ENCODE measurements at regions not wholly inside any gene's neighbourhood (a gene's known extent, or its start where the extent isn't known, plus 50 kb on each side); places are given as distances from the start of the nearest gene placed in this dataset.
"Not testable (repeated sequence)": the region's sequence is repeated elsewhere in the genome, so short reads cannot be mapped to it uniquely, and the experiment has no call there.

DNA sequence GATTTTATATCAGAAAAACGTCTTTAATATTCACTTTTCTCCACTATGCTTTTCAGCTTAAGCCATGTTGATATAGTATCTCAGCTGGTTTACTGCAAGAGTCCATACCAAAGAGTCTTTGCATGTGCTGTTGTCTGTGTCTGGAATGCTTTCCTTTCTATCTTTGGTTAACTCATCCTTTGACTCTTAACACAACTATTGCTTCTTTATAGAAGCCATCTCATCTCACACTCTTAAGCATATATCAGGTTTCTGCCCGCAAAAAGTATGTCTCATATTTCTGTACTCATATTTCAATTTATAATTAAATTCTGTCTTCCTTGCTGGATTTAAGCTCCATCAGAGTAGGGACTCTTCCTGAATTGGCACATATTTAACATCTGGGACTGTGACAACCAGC is 220.9 kb upstream of the KCNK2 start:
- Mint-ChIP-seq H3K4me1 (no peaks in the 10 kb centered on the region), H3K27ac (no peak overlapping the region)

DNA sequence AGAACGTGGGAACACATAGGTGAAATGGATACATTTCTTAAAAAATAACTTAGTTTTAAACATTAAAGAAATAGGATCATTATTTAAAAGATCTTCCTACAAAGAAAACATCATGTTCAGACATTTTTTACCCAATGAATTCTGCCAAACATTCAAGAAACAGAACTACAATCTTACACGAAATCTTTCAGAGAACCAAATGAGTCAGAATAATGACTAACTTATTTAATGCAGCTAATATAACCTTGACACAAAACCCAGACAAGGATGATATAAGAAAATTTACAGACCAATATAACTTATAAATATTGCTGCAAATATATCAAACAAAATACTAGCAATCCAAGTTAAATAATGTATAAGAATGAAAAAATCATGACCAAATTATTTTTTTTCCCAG is 220.1 kb upstream of the KCNK2 start:
- no peak for DNase-seq
- Mint-ChIP-seq H3K4me3 (no peak overlapping the region), H3K27ac (no peak overlapping the region), H3K9me3 (no peaks in the 10 kb centered on the region), H3K36me3 (no peaks in the 10 kb centered on the region), H3K27me3 (no peaks in the 10 kb centered on the region), H3K4me1 (no peaks in the 10 kb centered on the region)
- no peak for ATAC-seq (replicated peaks)

More for the DNA sequence above, 220.9 kb upstream of the KCNK2 start:
- H3K9me3 Mint-ChIP-seq = no peaks in the 10 kb centered on the region
- H3K27me3 Mint-ChIP-seq = no peaks in the 10 kb centered on the region
- ATAC-seq (replicated peaks) (no peak), DNase-seq (no peak)
- no peaks in the 10 kb centered on the region for H3K36me3 Mint-ChIP-seq
- H3K4me3 Mint-ChIP-seq = no peak overlapping the region

DNA sequence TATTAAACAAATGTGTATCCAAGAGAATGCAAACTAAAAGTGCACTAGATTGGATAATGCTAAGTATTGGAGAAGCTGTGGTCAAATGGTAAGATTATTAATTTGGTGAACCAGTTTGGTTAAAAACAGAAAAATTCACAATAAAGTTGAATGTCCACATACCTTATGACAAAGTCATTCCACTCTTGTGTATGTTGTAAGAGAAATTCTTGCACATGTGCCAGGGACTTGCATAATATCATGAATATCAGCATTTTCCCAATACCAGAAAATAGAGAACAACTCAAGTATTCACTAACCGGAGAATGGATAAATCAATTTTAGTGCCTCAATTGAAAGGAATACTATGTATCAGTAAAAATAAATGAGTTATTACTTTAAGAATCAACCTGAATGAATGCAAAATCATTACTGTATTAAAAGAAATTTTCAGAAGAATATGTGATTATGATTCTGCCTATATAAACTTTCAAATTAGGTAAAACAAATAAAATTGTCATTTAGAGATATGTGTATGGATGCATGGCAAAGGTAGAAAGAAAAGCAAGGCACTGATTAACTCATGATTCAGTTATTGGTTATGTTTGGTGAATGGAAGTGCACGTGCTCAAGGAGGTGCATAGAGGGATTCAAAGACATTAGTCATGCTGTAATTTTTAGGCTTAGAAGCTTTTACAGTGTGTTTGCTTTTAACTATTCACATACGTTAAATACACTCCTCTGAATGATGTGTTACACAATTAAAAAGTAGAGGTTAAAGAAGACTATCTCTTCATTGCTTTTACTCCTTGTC is 217.4 kb upstream of the KCNK2 start:
- no peak for ATAC-seq (replicated peaks)
- H3K9me3 Mint-ChIP-seq = no peaks in the 10 kb centered on the region
- H3K4me3 Mint-ChIP-seq = no peak overlapping the region
- DNase-seq = no peak
- no peaks in the 10 kb centered on the region for H3K36me3 Mint-ChIP-seq
- H3K27me3 Mint-ChIP-seq = no peaks in the 10 kb centered on the region
- H3K4me1 Mint-ChIP-seq = no peaks in the 10 kb centered on the region
- no peak overlapping the region for H3K27ac Mint-ChIP-seq

DNA sequence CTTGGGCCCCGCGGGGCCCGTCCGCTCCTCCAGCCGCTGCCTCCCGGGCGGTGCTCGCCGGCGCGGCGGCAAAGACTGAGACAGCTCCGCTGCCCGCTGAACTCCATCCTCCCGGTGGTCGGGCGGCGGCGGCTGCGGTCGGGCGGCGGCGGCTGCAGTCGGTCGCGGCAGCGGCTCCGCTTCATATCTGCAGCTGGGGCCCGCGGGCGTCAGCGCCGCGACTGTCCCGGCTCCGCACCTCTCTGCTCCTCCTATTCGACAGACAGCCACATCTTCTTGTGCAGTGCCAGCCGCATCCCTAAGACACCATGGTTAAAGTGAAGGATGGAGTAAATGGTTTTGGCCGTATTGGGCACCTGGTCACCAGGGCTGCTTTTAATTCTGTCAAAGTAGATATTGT is 212.1 kb upstream of the KCNK2 start:
- H3K4me3 Mint-ChIP-seq; H3K27ac Mint-ChIP-seq; H3K36me3 Mint-ChIP-seq; H3K9me3 Mint-ChIP-seq; H3K27me3 Mint-ChIP-seq; H3K4me1 Mint-ChIP-seq; ATAC-seq (replicated peaks); DNase-seq: not testable (repeated sequence)

DNA sequence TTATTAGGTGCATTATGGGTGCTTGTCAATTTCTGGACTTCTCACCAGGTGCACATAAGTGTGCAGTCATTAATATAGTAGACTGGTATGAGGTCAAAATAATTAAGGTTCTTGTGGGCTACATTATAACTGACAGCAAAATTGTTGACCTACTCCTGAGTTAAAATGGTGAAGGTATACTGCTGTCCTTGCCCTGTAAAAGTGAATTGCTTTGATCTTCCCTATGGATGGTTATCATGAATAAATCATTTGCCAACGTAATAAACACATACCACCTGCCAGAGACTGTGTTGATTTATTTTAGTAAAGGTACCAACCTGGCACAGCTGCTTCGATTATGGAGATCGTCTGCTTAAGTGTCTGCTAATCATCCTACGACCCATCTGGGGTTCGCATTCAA is 201.6 kb upstream of the KCNK2 start:
- Mint-ChIP-seq H3K9me3 (peaks cover 0 to 5% of the 10 kb centered on the region in 2 donors), H3K4me1 (no peaks in the 10 kb centered on the region), H3K27me3 (no peaks in the 10 kb centered on the region), H3K27ac (no peak overlapping the region), H3K36me3 (no peaks in the 10 kb centered on the region), H3K4me3 (no peak overlapping the region)
- ATAC-seq (replicated peaks) (no peak), DNase-seq (no peak)

DNA sequence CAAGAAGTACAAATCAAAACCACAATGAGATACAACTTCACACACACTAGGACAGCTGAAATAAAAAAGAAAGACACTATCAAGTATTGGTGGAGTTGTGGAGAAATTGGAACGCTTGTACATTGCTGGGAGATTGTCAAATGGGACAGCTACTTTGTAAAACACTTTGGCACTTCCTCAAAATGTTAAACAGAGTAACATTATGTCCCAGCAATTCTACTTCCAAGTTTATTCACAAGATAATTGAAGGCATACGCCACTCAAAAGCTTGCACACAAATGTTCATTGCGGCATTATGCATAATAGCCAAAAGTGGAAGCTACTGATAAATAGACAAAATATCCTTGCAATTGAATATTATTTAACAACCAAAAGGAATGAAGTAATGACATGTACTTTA is 199.9 kb upstream of the KCNK2 start:
- Mint-ChIP-seq H3K9me3 (peaks cover 8% of the 10 kb centered on the region in 2 donors), H3K27me3 (no peaks in the 10 kb centered on the region), H3K36me3 (no peaks in the 10 kb centered on the region), H3K4me3 (no peak overlapping the region), H3K27ac (no peak overlapping the region), H3K4me1 (no peaks in the 10 kb centered on the region)
- no peak for ATAC-seq (replicated peaks)
- DNase-seq = no peak

DNA sequence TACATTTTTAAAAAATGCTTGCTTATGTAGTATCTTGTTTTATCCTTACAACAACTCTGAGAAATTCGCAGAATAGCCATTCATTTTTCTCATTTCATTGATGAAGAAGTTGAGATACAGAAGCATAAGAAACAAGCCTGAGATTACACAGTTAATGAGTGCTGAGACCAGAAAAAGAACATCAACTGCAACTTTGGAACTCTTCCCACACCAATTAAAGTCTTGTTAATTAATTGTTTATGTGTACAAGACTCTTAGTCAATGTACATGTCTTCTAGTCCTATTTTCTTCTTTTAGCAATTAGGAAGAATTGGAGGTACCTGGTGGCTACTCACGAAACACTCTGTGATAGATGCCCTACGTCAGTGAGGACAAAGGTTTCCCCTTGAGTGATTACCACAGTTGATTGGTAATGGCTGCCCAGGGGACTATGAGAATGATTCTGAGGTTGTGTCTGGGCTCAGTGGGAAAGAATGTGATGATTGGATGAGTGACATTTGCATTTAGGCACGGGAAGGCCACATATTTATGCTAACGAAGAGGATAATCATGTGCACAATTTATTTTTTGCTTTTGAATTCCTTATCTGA is 187.4 kb upstream of the KCNK2 start:
- no peak for DNase-seq
- no peak for ATAC-seq (replicated peaks)
- H3K4me3 Mint-ChIP-seq = no peak overlapping the region

DNA sequence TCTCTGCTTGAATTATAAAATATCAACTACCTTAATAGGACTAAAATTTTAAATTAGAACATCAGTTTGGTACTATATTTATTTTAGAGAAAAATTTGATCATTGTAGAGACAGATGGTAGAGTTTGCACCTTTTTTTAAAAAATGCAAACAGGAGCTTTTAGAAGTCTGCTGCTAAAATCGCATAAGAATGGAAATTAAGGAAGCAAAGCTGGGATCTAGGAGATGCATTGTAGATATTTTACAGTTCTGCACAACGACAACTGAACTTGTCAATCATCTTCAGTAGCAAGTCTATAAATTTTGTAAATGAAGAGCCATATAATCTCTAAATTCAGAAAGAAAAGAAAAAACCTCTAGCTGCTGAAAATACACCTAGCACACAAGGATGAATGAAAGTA is 185.6 kb upstream of the KCNK2 start:
- Mint-ChIP-seq H3K9me3 (peaks cover 0 to 5% of the 10 kb centered on the region in 2 donors), H3K36me3 (no peaks in the 10 kb centered on the region), H3K27ac (no peak overlapping the region), H3K4me1 (no peaks in the 10 kb centered on the region), H3K27me3 (no peaks in the 10 kb centered on the region), H3K4me3 (no peak overlapping the region)
- ATAC-seq (replicated peaks) (no peak), DNase-seq (no peak)

More for the DNA sequence above, 187.4 kb upstream of the KCNK2 start:
- Mint-ChIP-seq H3K4me1 (no peaks in the 10 kb centered on the region), H3K27me3 (no peaks in the 10 kb centered on the region), H3K36me3 (no peaks in the 10 kb centered on the region), H3K27ac (no peak overlapping the region), H3K9me3 (peaks cover 2 to 9% of the 10 kb centered on the region in 2 donors)

DNA sequence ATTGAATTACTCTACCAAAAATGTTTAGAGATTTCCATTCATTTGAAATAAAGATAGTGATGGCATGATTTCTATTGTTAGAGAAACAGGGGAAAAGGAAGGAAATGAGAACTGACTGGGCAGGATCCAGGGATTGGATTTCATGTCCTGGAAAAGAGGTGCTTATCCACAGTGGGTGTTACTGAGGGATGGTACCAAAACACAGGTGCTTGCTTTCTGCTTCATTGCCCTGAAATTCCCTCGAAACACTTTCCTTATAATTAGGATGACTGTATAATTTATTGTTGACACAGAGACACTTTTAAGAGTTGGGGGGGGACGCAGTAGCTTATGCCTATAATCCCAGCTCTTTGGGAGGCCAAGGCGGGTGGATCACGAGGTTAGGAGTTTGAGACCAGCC is 185.0 kb upstream of the KCNK2 start:
- Mint-ChIP-seq H3K9me3 (peaks cover 0 to 5% of the 10 kb centered on the region in 2 donors), H3K4me1 (no peaks in the 10 kb centered on the region), H3K27ac (no peak overlapping the region), H3K27me3 (no peaks in the 10 kb centered on the region), H3K36me3 (no peaks in the 10 kb centered on the region), H3K4me3 (no peak overlapping the region)
- DNase-seq (no peak), ATAC-seq (replicated peaks) (no peak)

DNA sequence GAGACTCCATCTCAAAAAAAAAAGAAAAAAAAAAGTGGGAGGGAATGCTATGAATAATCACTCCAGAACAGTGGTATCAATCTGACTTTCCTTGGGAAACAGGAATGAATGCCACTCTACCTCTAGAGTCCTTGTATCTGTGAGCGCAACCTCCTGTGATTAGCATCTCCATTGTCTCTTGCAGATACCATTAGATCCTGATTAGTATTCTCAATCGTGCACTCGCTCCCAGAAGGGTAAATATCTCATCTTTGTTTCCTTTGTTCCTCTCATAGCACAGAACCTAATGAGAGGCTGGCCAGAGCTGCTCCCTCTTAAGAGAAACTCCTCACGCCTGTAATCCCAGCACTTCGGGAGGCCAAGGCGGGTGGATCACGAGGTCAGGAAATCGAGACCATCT is 184.4 kb upstream of the KCNK2 start:
- H3K9me3 Mint-ChIP-seq = peaks cover 0 to 4% of the 10 kb centered on the region in 2 donors
- ATAC-seq (replicated peaks) = no peak
- no peak overlapping the region for H3K4me3 Mint-ChIP-seq
- no peaks in the 10 kb centered on the region for H3K27me3 Mint-ChIP-seq
- H3K4me1 Mint-ChIP-seq = no peaks in the 10 kb centered on the region
- no peak for DNase-seq
- no peaks in the 10 kb centered on the region for H3K36me3 Mint-ChIP-seq
- no peak overlapping the region for H3K27ac Mint-ChIP-seq

DNA sequence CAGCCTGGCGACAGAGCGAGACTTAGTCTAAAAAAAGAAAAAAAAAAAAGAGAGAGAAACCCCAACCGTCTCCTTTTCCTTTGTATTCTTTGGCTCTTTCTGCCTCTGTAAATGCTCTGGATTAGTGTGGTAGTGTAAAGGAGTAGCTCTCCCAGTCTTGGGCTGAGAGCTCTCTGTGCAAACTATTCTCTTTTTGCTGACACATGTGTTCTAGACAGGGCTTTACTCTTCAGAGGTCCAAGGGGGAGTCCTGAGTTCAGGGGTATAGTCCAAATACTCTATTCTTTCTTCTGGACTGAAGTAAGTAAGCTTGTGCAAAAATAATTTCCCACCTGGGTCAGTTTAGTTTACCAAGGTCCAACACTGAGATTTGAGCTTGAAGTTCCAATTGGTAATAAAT is 183.8 kb upstream of the KCNK2 start:
- Mint-ChIP-seq H3K27me3 (no peaks in the 10 kb centered on the region), H3K9me3 (no peaks in the 10 kb centered on the region), H3K4me3 (no peak overlapping the region), H3K4me1 (no peaks in the 10 kb centered on the region), H3K36me3 (no peaks in the 10 kb centered on the region), H3K27ac (no peak overlapping the region)
- ATAC-seq (replicated peaks) (no peak), DNase-seq (no peak)

DNA sequence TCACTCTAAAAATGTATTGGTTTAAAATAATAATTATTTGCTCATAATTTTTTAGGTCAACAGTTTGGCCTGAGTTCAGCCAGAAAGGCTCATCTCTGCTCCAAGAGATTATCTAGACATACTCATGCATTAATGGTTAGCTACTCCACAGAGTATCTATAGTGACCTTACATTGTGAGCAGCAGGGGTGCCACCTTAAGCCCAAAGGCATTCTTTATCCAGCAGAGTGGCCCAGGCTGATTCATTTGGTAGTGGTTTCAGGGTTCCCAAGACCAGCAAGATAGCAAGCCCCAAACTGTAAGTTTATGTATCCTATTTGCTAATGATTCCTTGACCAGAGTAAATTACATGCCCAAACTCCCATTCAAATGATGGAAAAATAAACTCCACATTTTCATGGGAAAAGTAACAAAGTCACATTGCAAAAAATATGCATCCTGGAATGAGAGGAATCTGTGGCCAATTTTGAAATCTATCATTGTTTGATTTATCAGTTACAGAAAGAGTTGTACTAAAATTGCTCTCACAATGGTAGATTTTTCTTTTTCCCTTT is 182.6 kb upstream of the KCNK2 start:
- Mint-ChIP-seq H3K4me3 (no peak overlapping the region), H3K9me3 (no peaks in the 10 kb centered on the region), H3K27me3 (no peaks in the 10 kb centered on the region), H3K27ac (no peak overlapping the region), H3K36me3 (no peaks in the 10 kb centered on the region), H3K4me1 (no peaks in the 10 kb centered on the region)
- DNase-seq (no peak), ATAC-seq (replicated peaks) (no peak)

DNA sequence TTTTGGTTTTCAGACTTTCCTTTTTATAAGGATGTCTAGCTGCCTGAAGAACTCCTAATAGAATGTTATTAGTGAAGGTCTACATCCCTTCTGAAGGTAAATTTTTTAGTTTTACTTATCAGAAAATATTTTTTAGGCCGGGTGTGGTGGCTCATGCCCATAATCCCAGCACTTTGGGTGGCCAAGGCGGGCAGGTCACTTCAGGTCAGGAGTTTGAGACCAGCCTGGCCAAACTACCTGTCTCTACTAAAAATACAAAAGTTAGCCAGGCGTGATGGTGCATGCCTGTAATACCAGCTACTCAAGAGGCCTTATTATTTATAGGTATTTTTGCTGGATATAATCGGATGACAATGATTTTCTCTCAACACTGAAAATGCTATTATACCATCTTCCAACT is 181.9 kb upstream of the KCNK2 start:
- DNase-seq (no peak), ATAC-seq (replicated peaks) (no peak)
- no peaks in the 10 kb centered on the region for H3K27me3 Mint-ChIP-seq
- H3K9me3 Mint-ChIP-seq = no peaks in the 10 kb centered on the region
- no peaks in the 10 kb centered on the region for H3K36me3 Mint-ChIP-seq
- H3K4me1 Mint-ChIP-seq = no peaks in the 10 kb centered on the region
- no peak overlapping the region for H3K4me3 Mint-ChIP-seq
- H3K27ac Mint-ChIP-seq = no peak overlapping the region

DNA sequence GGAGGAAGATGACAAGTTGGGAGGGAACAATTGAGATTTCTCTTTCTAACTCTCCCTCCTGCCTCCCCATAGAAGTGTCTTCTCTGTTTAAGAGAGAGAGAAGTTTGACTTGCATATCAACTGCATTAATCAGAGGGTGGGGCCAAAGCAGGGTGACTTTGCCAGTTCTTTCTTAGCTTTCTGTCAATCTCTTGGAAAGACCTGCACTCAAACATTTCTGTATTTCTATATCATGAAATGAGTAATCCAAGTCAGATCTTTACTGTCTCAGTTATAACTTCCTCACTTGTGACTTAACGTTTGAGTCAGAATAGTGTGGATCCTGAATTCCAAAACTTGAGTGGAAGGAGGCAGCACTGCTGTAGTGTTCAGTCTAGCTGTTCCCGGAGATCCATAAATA is 180.8 kb upstream of the KCNK2 start:
- no peak for ATAC-seq (replicated peaks)

DNA sequence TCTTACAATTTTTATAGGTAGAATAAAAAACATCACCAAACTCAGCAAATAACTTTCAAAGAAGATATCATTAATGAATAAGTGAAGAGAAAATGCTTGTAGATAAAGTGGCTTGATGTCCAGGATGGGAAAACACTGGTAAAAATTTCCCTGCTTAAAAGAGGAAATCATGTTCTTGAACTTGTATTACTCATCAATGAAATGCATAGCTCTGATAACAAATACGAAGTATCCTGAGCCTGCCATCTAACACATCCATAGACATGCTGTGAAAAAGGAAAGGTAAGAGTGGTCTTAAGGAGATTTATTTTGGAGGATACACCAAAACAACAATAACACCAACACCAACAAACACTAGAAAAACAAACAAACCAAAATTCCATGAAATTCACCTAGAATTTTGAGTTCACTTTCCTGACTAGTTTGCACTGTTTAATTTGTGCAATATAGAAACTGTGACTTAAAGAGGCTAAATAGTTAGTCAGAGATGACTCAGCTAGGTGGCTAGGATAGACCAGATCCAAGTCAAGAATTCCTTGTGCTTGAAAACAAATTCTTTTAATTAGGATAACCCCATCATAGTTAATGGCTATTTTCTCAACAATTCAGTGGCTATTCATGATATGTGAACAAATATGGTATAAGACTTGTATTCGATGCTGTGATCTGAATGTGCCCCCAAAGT is 179.8 kb upstream of the KCNK2 start:
- H3K27me3 Mint-ChIP-seq = no peaks in the 10 kb centered on the region
- no peak overlapping the region for H3K27ac Mint-ChIP-seq
- no peak overlapping the region for H3K4me3 Mint-ChIP-seq
- H3K4me1 Mint-ChIP-seq = no peaks in the 10 kb centered on the region
- ATAC-seq (replicated peaks) (no peak), DNase-seq (no peak)
- no peaks in the 10 kb centered on the region for H3K36me3 Mint-ChIP-seq
- H3K9me3 Mint-ChIP-seq = peaks cover 0 to 4% of the 10 kb centered on the region in 2 donors

More for the DNA sequence above, 180.8 kb upstream of the KCNK2 start:
- Mint-ChIP-seq H3K4me1 (no peaks in the 10 kb centered on the region), H3K9me3 (no peaks in the 10 kb centered on the region), H3K4me3 (no peak overlapping the region), H3K27ac (no peak overlapping the region), H3K27me3 (no peaks in the 10 kb centered on the region), H3K36me3 (no peaks in the 10 kb centered on the region)
- no peak for DNase-seq

All from stimulated activated naive B cell treated with anti-CD40 and anti-IgM and Interleukin-4, amounts not matched to agents 10 μg/mL and 1 μg/mL and 100 μg/mL, for 72 hours (primary cell).